ENCODE measurements at regions not wholly inside any gene's neighbourhood (a gene's known extent, or its start where the extent isn't known, plus 50 kb on each side); places are given as distances from the start of the nearest gene placed in this dataset.

DNA sequence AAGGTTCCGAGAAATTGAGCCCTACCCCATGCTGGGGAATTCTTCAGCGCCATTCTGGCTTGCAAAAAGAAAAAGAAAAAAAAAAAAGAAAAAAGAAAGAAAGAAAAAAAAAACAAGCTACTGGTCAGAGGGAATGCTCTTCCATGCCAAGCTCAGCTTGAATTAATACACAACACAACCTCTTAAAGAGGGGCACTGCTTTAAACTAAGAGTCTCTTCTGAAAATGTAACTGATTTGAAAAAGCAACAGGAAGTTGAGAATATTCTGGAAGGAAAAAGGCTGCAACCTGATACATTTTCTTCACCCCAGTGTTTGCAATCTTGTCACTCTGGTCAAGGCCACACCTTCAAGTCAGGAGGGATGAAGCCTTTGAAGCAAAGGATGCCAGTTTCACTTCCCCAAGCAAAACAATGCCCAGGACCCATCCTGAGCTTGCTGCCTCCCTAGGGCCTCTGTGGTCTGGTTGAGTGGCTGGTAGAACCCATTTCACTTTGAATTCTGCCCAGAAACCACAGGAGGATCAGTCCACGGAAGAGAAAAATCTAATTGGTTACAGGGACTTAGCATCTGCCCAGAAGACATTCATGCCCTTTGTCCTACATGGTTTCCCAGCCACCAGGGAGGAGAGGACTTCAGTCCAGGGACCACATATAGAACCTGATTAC lies 389.7 kb downstream of the SOX9 start:
- no peak for TF ChIP-seq GATA3 (IDR thresholded peaks at IDR 0.05; ENCODE audit: low read depth, low read length)
- TF ChIP-seq GATA2 (IDR thresholded peaks at IDR 0.05; ENCODE audit: low read depth, low read length): no peak

DNA sequence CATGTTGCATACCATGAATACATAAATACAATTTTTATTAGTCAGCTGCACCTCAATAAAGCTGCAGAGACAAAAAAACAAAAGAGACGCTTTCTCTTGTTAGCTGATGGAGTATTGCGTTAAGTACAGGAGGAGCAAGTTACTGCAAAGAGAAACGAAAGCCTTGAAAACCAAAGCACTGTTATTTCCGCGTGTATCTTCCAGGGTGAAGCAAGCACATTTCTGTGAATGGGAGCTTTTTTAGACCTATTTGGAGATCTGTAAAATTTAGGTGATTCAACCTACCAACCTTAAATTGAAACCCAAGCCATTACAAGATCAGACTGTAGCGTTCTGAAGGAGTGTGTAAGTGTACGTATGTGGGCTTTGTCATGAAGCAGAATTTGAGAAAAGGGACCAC lies 390.4 kb downstream of the SOX9 start:
- no peak for TF ChIP-seq GATA3 (IDR thresholded peaks at IDR 0.05; ENCODE audit: low read depth, low read length)

DNA sequence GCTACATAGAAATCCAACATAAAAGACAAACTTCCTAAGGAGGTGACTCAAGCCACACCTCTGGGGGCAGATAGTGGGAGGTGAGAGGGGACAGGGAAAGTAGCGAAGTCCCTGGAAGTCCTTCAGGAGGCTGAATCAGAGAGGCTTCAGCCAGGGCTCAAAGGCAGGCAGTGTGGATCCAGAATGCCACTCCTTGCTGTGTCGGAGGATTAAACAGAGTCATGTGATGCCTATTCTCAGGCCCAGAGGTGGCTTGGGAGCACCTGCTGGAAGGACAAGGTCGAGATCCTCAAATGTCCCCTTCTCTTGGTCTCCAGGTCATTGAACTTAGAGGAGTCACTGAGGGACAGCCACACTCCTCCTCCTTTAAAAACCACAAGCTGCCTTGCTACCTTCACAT lies 391.1 kb downstream of the SOX9 start:
- TF ChIP-seq GATA3 (IDR thresholded peaks at IDR 0.05; ENCODE audit: low read depth, low read length) (no peak), GATA2 (IDR thresholded peaks at IDR 0.05; ENCODE audit: low read depth, low read length) (no peak)

DNA sequence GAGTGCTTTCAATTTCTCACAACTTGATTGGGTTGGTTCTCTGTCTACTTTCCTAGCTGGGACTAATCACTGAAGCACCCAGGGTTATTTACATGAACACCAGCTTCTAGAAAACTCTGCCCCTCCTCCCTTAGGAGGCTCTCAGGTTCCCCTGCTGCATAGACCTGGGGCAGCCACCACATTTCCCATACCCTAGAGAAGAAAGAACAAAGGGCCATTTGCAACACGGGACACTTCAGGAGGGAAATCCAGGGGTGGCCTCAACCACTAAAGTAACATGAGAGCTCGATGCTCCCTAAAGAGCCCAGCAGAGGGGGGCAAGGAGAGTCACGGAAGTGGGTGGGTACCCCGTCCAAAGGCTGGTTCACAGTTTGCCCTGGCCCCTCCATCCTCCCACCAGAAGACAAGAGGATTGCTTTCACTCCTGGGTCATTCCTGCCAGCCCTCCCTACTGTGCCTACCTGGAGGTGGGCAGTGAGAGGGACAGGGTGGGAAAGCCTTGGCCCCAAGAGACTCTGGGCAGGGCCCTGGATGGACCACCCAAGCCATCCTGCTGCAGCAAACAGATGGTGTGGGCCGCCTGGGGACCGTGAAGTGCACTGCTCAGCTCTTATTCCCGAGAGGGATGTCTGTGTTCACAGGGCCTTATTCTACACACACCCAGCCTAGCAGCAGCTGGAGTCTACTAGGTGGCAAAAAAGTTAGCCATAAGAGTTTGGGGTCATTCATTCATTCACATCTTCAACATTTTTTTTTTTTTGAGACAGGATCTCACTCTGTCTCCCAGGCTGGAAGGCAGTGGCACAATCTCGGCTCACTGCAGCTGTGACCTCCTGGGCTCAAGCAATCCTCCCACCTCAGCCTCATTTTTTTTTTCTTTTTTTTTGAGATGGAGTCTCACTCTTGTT lies 392.1 kb downstream of the SOX9 start:
- TF ChIP-seq GATA2 (IDR thresholded peaks at IDR 0.05; ENCODE audit: low read depth, low read length) (no peak), GATA3 (IDR thresholded peaks at IDR 0.05; ENCODE audit: low read depth, low read length) (no peak)

DNA sequence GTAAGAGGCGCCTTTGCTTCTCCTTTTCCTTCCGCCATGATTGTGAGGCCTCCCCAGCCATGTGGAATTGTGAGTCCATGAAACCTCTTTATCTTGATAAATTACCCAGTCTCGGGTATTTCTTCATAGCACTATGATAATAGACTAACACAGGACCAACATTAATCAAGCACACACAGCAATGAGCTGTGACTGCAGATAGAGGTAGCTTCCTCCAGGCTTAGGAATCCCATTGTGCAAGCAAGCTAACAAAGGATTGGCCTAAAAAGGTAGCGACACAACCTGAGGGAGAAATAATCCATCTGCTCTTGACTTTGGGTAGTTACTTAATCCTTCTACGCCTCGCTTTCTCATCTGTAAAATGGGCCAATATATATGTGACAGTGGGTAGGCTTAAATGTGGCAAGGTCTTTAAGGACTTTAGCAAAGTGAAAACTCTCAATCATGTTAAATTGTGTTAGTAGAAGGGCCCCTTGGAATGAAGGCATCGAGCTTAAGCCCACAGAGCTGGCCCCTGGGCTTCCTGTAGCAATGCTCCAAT lies 393.6 kb downstream of the SOX9 start:
- TF ChIP-seq GATA2 (IDR thresholded peaks at IDR 0.05; ENCODE audit: low read depth, low read length): no peak
- no peak for TF ChIP-seq GATA3 (IDR thresholded peaks at IDR 0.05; ENCODE audit: low read depth, low read length)

GRCh38 chr17:72514891-72515290 lies 394.1 kb downstream of the SOX9 start:
- TF ChIP-seq GATA3 (IDR thresholded peaks at IDR 0.05; ENCODE audit: low read depth, low read length) (no peak), GATA2 (IDR thresholded peaks at IDR 0.05; ENCODE audit: low read depth, low read length) (no peak)

GRCh38 chr17:72515291-72516065 lies 394.7 kb downstream of the SOX9 start:
- TF ChIP-seq GATA2 (IDR thresholded peaks at IDR 0.05; ENCODE audit: low read depth, low read length) (no peak), GATA3 (IDR thresholded peaks at IDR 0.05; ENCODE audit: low read depth, low read length) (no peak)

GRCh38 chr17:72516772-72517399 lies 396.1 kb downstream of the SOX9 start:
- TF ChIP-seq GATA2 (IDR thresholded peaks at IDR 0.05; ENCODE audit: low read depth, low read length): no peak

DNA sequence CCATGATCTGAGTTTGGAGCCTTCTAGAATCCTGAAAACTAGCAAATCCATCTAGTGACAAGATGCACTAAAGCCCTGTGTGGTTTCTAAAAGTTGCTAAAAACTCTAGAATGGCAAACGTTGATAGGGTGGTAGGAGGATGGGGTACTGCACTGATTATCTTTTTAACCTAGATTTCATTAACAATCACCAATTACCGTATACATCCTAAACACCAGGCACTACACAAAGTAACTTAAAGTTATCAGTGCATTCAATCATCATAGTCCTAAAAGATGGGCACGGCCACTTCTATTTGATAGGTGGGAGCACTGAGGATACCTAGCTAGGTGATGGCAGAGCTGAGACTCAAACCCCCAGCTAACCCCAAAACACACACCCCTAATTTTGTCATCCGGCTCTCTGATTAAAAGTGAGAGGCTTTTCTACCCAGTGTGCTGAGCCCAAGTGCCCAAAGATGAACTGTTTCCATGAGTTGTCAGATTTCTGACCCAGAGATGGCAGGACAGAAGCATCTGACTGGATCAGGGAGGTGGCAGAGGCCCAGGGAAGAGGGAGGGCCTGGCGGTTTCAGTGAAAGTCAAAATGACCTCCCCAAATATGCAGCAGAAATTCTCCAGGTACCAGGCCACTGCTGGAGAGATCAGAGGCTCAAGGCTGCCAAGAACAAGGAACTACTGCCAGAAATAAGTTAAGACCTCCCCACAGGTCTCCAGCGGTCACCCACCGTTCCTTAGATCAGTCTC lies 396.8 kb downstream of the SOX9 start:
- TF ChIP-seq GATA2 (IDR thresholded peaks at IDR 0.05; ENCODE audit: low read depth, low read length): no peak

DNA sequence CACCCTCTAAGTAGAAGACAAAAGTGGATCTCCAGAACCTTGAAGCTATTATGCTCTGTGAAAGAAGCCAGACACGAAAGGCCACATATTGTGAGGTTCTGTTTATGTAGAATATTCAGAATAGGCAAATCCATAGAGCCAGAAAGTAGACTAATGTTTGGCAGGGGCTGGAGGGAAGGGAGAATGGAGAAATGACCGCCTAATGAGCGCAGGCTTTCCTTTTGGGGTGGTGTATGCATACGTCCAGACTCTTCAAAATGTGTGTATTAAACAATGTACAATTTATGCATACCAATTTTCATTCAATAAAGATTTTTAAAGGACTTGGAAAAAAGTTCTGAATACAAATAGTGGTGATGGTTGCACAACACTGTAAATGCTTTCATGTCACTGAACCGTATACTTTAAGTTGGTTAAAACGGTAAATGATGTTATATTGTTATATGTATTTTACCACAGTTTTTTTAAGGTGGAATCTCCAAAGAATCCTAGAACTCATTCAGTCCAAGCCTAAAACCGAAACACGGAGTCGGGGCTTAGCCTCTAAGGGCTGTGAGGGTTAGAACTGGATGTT lies 397.4 kb downstream of the SOX9 start:
- TF ChIP-seq GATA2 (IDR thresholded peaks at IDR 0.05; ENCODE audit: low read depth, low read length): no peak
- no peak for TF ChIP-seq GATA3 (IDR thresholded peaks at IDR 0.05; ENCODE audit: low read depth, low read length)

- no peak for TF ChIP-seq GATA2 (IDR thresholded peaks at IDR 0.05; ENCODE audit: low read depth, low read length)
- TF ChIP-seq GATA3 (IDR thresholded peaks at IDR 0.05; ENCODE audit: low read depth, low read length): no peak
Observed at GRCh38 chr17:72518753-72519597, 398.2 kb downstream of the SOX9 start.

DNA sequence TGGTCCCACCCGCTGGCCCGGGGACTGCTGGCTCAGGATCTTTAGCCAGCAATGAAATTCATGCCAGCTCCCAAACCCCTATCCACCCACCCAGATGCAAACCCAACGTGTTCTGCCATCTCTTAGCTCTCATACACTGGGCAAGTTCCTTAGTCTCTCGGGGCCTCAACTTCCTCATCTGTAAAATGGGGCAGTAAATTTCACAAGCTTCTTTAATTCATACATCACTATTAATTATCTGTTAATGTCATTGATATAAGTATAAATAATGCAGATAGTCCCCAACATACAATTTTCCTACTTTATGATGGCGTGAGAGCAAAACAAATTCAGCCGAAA lies 398.7 kb downstream of the SOX9 start:
- TF ChIP-seq GATA2 (IDR thresholded peaks at IDR 0.05; ENCODE audit: low read depth, low read length): no peak
- TF ChIP-seq GATA3 (IDR thresholded peaks at IDR 0.05; ENCODE audit: low read depth, low read length): no peak
